ENCODE measurements at regions not wholly inside any gene's neighbourhood (a gene's known extent, or its start where the extent isn't known, plus 50 kb on each side); places are given as distances from the start of the nearest gene placed in this dataset.

- Histone ChIP-seq H4K8ac (ENCODE audit: extremely low read depth, insufficient read depth, low read length) (no peak overlapping the region), H3K27ac (ENCODE audit: low read depth, low read length) (no peak overlapping the region), H3K9me3 (ENCODE audit: insufficient read depth in 2 of 2, low read depth in 1 of 2, low read length in 1 of 2) (no peaks in the 10 kb centered on the region), H3K36me3 (ENCODE audit: control insufficient read depth in 2 of 4, insufficient read depth in 4 of 4, low read length in 3 of 4) (no peaks in the 10 kb centered on the region), H2BK15ac (ENCODE audit: low read length) (no peak overlapping the region), H2AFZ (ENCODE audit: low read length) (no peak overlapping the region), H2BK20ac (ENCODE audit: low read length) (no peak overlapping the region), H3K56ac (replicated peaks; ENCODE audit: insufficient read length, low read depth, low read length) (no peak overlapping the region), H4K91ac (replicated peaks; ENCODE audit: insufficient read length, low read length) (no peak overlapping the region), H2AK5ac (ENCODE audit: low read depth, low read length) (no peak overlapping the region), H3K4me1 (replicated peaks in 1 of 4; ENCODE audit: control insufficient read depth in 3 of 4, insufficient read depth in 4 of 4, low read length in 3 of 4) (peaks cover 0 to 9% (median 4%) of the 10 kb centered on the region in 4 experiments; a peak in 5 of 7 replicates), H4K20me1 (replicated peaks in 1 of 2; ENCODE audit: control insufficient read depth in 1 of 2, insufficient read depth in 2 of 2, low read length in 2 of 2) (no peaks in the 10 kb centered on the region), H3K18ac (ENCODE audit: extremely low read depth, low read length) (no peak overlapping the region), H3K14ac (ENCODE audit: insufficient read length) (no peak overlapping the region), H3K4me3 (ENCODE audit: extremely low read depth in 1 of 4, insufficient read depth in 2 of 4, low read depth in 3 of 4, low read length in 4 of 4) (no peak overlapping the region), H3K4ac (replicated peaks; ENCODE audit: insufficient read length, low read depth, low read length) (no peak overlapping the region), H3K79me2 (ENCODE audit: control insufficient read depth in 1 of 2, insufficient read depth in 2 of 2, low read length in 2 of 2) (no peaks in the 10 kb centered on the region), H3K4me2 (ENCODE audit: insufficient read depth in 1 of 2, low read depth in 2 of 2, low read length in 2 of 2) (no peak overlapping the region), H4K5ac (ENCODE audit: insufficient read length, low read depth, low read length) (no peak overlapping the region), H3K27me3 (replicated peaks in 1 of 4; ENCODE audit: control insufficient read depth in 3 of 4, extremely low read depth in 1 of 4, insufficient read depth in 3 of 4, low read length in 3 of 4) (no peaks in the 10 kb centered on the region), H3K9ac (replicated peaks in 1 of 4; ENCODE audit: extremely low read depth in 1 of 4, low read depth in 3 of 4, low read length in 3 of 4) (no peak overlapping the region), H3K23me2 (ENCODE audit: low read depth, low read length) (no peaks in the 10 kb centered on the region), H3K79me1 (ENCODE audit: low read depth, low read length) (no peaks in the 10 kb centered on the region), H2BK12ac (ENCODE audit: low read depth, low read length) (no peak overlapping the region), H3K23ac (ENCODE audit: insufficient read length) (no peak overlapping the region), H2BK5ac (ENCODE audit: low read depth, low read length) (no peak overlapping the region), H2BK120ac (replicated peaks; ENCODE audit: low read depth, low read length) (no peak overlapping the region)
- FAIRE-seq (no peak), DNase-seq (ENCODE audit: low read depth in 1 of 2, low spot score in 2 of 2) (no peak)
- TF ChIP-seq SP1 (IDR thresholded peaks at IDR 0.05; ENCODE audit: low read depth, low read length) (no peak), MAX (IDR thresholded peaks at IDR 0.05) (peak; percentile 67; the same call in 1 of the 2 replicates), RBBP5 (IDR thresholded peaks at IDR 0.05; ENCODE audit: borderline replicate concordance, low read depth, low read length) (no peak), CTBP2 (IDR thresholded peaks at IDR 0.05; ENCODE audit: borderline replicate concordance, insufficient read depth, insufficient read length, low read length) (no peak), CREB1 (IDR thresholded peaks at IDR 0.05) (no peak), RAD21 (IDR thresholded peaks at IDR 0.05 in 1 of 2, conservative IDR thresholded peaks at IDR 0.05 in 1 of 2; ENCODE audit: low read depth in 2 of 2, low read length in 2 of 2) (no peak), KDM5A (IDR thresholded peaks at IDR 0.05; ENCODE audit: low read length) (no peak), SRF (IDR thresholded peaks at IDR 0.05; ENCODE audit: low read depth, low read length) (no peak), SIN3A (conservative IDR thresholded peaks at IDR 0.05 in 1 of 2, IDR thresholded peaks at IDR 0.05 in 1 of 2; ENCODE audit: low read depth in 1 of 2, low read length in 2 of 2) (peak; percentile 90 to 93; a peak in 3 of 4 replicates), SP4 (IDR thresholded peaks at IDR 0.05; ENCODE audit: low read length) (no peak)
- ChIA-PET POLR2A (ENCODE audit: partially characterized antibody) (no interaction called here), CTCF (ENCODE audit: partially characterized antibody) (interaction anchor here (1.0 to 2.6 kb wide), 9 partner anchors 9 to 335 kb away, joined by 3 to 8 read pairs (median 4); no protein-coding TSS in a partner anchor)
- WGBS, 2 experiments (ENCODE audit: extremely low coverage in 1 of 2, insufficient coverage in 1 of 2, insufficient read length in 1 of 2, insufficient replicate concordance in 2 of 2, low coverage in 1 of 2, low lambda C conversion rate in 2 of 2, missing lambda C conversion rate in 1 of 2), result 90% methylated on average over 2 of the region's 2 CpGs; no CpG with 5 or more reads in 1 of the 2 experiments
Measured at GRCh38 chr10:83539528-83540308, 599.6 kb upstream of the GHITM start.
